Hematopoietic multipotent progenitor cell treated with erythropoietin and hydrocortisone succinate and interleukin-3 and kit ligand, for 8 days (in vitro differentiated cells): ENCODE measurements at regions not wholly inside any gene's neighbourhood (a gene's known extent, or its start where the extent isn't known, plus 50 kb on each side); places are given as distances from the start of the nearest gene placed in this dataset.
"Not testable (repeated sequence)": the region's sequence is repeated elsewhere in the genome, so short reads cannot be mapped to it uniquely, and the experiment has no call there.

Experiments
- DNase-seq: peaks from one replicate; pipeline ENCODE4 v3.0.0-alpha.2; 2015

GRCh38 chr4:151459375-151459774 is 50.4 kb downstream of the FHIP1A start:
- DNase-seq = no peak

- no peak for DNase-seq
Observed at GRCh38 chr4:151460434-151460833, 51.5 kb downstream of the FHIP1A start.

- no peak for DNase-seq
Observed at GRCh38 chr4:151462554-151462953, 53.6 kb downstream of the FHIP1A start.

- DNase-seq = no peak
Observed at GRCh38 chr4:151468715-151469696, 60.0 kb downstream of the FHIP1A start.

- DNase-seq = no peak
Observed at GRCh38 chr4:151469970-151470369, 61.0 kb downstream of the FHIP1A start.

- no peak for DNase-seq
Observed at GRCh38 chr4:151471728-151472127, 62.8 kb downstream of the FHIP1A start.

- DNase-seq = no peak
Observed at GRCh38 chr4:151472297-151472696, 63.3 kb downstream of the FHIP1A start.

GRCh38 chr4:151472711-151473110 is 63.7 kb downstream of the FHIP1A start:
- no peak for DNase-seq

GRCh38 chr4:151473521-151474097 is 64.6 kb downstream of the FHIP1A start:
- no peak for DNase-seq

GRCh38 chr4:151475035-151475714 is 66.2 kb downstream of the FHIP1A start:
- DNase-seq = no peak

- DNase-seq = no peak
Observed at GRCh38 chr4:151481813-151482212, 72.8 kb downstream of the FHIP1A start.

- no peak for DNase-seq
Observed at GRCh38 chr4:151484396-151485102, 75.6 kb downstream of the FHIP1A start.

- no peak for DNase-seq
Observed at GRCh38 chr4:151485541-151486131, 76.7 kb downstream of the FHIP1A start.

- DNase-seq = no peak
Observed at GRCh38 chr4:151486168-151486567, 77.2 kb downstream of the FHIP1A start.

- DNase-seq = no peak
Observed at GRCh38 chr4:151488968-151489367, 80.0 kb downstream of the FHIP1A start.

GRCh38 chr4:151489462-151490203 is 80.7 kb downstream of the FHIP1A start:
- DNase-seq = no peak

- not testable (repeated sequence) for DNase-seq
Observed at GRCh38 chr4:151495612-151496011, 86.6 kb downstream of the FHIP1A start.

- DNase-seq = not testable (repeated sequence)
Observed at GRCh38 chr4:151511548-151511947, 102.6 kb downstream of the FHIP1A start.

- DNase-seq = no peak
Observed at GRCh38 chr4:151517896-151518295, 108.9 kb downstream of the FHIP1A start.

- DNase-seq = no peak
Observed at GRCh38 chr4:151518359-151518758, 109.4 kb downstream of the FHIP1A start.

GRCh38 chr4:151519728-151520415 is 110.9 kb downstream of the FHIP1A start:
- DNase-seq = no peak
